ENCODE measurements at regions not wholly inside any gene's neighbourhood (a gene's known extent, or its start where the extent isn't known, plus 50 kb on each side); places are given as distances from the start of the nearest gene placed in this dataset.

DNA sequence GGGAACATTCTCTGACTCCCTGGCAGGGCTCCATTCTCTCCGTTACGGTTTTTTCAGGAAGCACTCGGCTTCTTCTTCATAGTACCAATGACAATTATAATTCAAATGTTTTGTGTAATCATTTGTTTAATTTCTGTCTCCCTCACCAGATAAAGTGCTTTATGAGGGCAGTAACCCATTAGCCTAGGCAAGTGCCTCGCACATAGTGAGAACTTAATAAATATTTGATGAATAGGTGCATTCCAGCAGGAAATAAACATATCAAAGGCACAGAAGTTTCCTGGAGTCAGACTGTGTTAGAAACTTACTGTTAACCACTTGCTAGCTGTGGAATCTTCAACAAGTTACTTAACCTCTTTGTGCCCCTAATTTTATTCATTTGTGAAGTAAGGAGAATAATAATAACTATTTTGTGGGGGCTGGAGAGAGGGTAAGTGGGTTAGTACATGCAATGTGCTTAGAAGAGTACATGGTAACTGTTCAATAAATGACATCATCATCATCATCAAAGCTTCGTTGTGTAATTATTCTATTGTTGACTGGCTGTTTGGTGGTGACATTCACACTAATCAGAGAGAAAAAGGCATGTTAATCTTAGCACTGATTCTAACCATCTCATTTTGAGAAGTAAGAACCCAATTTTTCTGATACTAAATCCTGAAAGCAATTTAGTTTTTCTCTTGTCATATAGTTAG, 352.3 kb downstream of the INSIG2 start:
- RAD21 ChIA-PET (ENCODE audit: unreplicated experiment) = no interaction called here
- no peaks in the 10 kb centered on the region for H4K20me1 ChIP-seq (ENCODE audit: control insufficient read depth, insufficient read depth)
- H3K36me3 ChIP-seq (ENCODE audit: control insufficient read depth in 2 of 2, insufficient read depth in 2 of 2, low read length in 1 of 2) = no peaks in the 10 kb centered on the region
- intact Hi-C loops (cut with micrococcal nuclease; ENCODE audit: unreplicated experiment) = no loop called here
- no peaks in the 10 kb centered on the region for H3K9me3 ChIP-seq (replicated peaks; ENCODE audit: control insufficient read depth, insufficient read depth, low read length)
- DNase-seq (ENCODE audit: low read depth, low spot score) = no peak
- no peak for ATAC-seq
- no peaks in the 10 kb centered on the region for H3K4me1 ChIP-seq (ENCODE audit: control insufficient read depth, insufficient read depth, low read length)
- no peak overlapping the region for H3K9ac ChIP-seq (ENCODE audit: control insufficient read depth, insufficient read depth, low read length)
- WGBS (ENCODE audit: insufficient coverage, insufficient replicate concordance, low lambda C conversion rate, missing lambda C conversion rate) = 3% methylated on average over 5 of the region's 5 CpGs
- H3K4me2 ChIP-seq (ENCODE audit: control insufficient read depth, insufficient read depth) = no peak overlapping the region
- no peak overlapping the region for H3K27ac ChIP-seq (ENCODE audit: control insufficient read depth, insufficient read depth)
- no peak overlapping the region for H2AFZ ChIP-seq (ENCODE audit: control insufficient read depth, low read depth, low read length)
- in situ Hi-C loops (cut with MboI) = no loop called here
- FAIRE-seq = no peak
- H3K79me2 ChIP-seq (ENCODE audit: control insufficient read depth, insufficient read depth, low read length) = no peaks in the 10 kb centered on the region
- no TSS peak for BruUV-seq (replicated peaks)
- CTCF ChIA-PET = no interaction called here
- SMC1A ChIA-PET (ENCODE audit: uncharacterized antibody, unreplicated experiment) = no interaction called here
- POLR2A ChIA-PET = no interaction called here
- no peaks in the 10 kb centered on the region for H3K27me3 ChIP-seq (replicated peaks in 1 of 2; ENCODE audit: control insufficient read depth in 2 of 2, insufficient read depth in 2 of 2, low read length in 1 of 2)
- no peak overlapping the region for H3K4me3 ChIP-seq
- TF ChIP-seq BHLHE40 (IDR thresholded peaks at IDR 0.05; ENCODE audit: borderline replicate concordance in 1 of 2, low read depth in 2 of 2, low read length in 1 of 2) (no peak), POLR2AphosphoS5 (IDR thresholded peaks at IDR 0.05; ENCODE audit: low read length) (no peak), POU2F2 (IDR thresholded peaks at IDR 0.05; ENCODE audit: borderline replicate concordance, low read depth, low read length) (no peak), ESRRA (IDR thresholded peaks at IDR 0.05; ENCODE audit: low read length) (no peak), PAX8 (IDR thresholded peaks at IDR 0.05) (no peak), KAT2A (conservative IDR thresholded peaks at IDR 0.05; ENCODE audit: control insufficient read depth, low read depth, low read length) (no peak), SMAD5 (IDR thresholded peaks at IDR 0.05; ENCODE audit: low read depth) (no peak), ZSCAN29 (IDR thresholded peaks at IDR 0.05) (no peak), MEF2A (IDR thresholded peaks at IDR 0.05; ENCODE audit: insufficient read depth, low read depth, low read length) (no peak), TCF12 (IDR thresholded peaks at IDR 0.05; ENCODE audit: low read depth, low read length) (no peak), TCF7 (IDR thresholded peaks at IDR 0.05; ENCODE audit: borderline replicate concordance) (no peak), KLF5 (IDR thresholded peaks at IDR 0.05; ENCODE audit: partially characterized antibody) (no peak), IRF3 (IDR thresholded peaks at IDR 0.05) (no peak), SIN3A (IDR thresholded peaks at IDR 0.05; ENCODE audit: low read depth, low read length) (no peak)
- TF ChIP-seq, protein P1, sequence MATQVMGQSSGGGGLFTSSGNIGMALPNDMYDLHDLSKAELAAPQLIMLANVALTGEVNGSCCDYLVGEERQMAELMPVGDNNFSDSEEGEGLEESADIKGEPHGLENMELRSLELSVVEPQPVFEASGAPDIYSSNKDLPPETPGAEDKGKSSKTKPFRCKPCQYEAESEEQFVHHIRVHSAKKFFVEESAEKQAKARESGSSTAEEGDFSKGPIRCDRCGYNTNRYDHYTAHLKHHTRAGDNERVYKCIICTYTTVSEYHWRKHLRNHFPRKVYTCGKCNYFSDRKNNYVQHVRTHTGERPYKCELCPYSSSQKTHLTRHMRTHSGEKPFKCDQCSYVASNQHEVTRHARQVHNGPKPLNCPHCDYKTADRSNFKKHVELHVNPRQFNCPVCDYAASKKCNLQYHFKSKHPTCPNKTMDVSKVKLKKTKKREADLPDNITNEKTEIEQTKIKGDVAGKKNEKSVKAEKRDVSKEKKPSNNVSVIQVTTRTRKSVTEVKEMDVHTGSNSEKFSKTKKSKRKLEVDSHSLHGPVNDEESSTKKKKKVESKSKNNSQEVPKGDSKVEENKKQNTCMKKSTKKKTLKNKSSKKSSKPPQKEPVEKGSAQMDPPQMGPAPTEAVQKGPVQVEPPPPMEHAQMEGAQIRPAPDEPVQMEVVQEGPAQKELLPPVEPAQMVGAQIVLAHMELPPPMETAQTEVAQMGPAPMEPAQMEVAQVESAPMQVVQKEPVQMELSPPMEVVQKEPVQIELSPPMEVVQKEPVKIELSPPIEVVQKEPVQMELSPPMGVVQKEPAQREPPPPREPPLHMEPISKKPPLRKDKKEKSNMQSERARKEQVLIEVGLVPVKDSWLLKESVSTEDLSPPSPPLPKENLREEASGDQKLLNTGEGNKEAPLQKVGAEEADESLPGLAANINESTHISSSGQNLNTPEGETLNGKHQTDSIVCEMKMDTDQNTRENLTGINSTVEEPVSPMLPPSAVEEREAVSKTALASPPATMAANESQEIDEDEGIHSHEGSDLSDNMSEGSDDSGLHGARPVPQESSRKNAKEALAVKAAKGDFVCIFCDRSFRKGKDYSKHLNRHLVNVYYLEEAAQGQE (IDR thresholded peaks at IDR 0.05; ENCODE audit: low read depth, low read length) = no peak
- TF ChIP-seq, protein P2, sequence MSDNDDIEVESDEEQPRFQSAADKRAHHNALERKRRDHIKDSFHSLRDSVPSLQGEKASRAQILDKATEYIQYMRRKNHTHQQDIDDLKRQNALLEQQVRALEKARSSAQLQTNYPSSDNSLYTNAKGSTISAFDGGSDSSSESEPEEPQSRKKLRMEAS (IDR thresholded peaks at IDR 0.05; ENCODE audit: low read depth, low read length) = no peak
- TF ChIP-seq, protein P3, sequence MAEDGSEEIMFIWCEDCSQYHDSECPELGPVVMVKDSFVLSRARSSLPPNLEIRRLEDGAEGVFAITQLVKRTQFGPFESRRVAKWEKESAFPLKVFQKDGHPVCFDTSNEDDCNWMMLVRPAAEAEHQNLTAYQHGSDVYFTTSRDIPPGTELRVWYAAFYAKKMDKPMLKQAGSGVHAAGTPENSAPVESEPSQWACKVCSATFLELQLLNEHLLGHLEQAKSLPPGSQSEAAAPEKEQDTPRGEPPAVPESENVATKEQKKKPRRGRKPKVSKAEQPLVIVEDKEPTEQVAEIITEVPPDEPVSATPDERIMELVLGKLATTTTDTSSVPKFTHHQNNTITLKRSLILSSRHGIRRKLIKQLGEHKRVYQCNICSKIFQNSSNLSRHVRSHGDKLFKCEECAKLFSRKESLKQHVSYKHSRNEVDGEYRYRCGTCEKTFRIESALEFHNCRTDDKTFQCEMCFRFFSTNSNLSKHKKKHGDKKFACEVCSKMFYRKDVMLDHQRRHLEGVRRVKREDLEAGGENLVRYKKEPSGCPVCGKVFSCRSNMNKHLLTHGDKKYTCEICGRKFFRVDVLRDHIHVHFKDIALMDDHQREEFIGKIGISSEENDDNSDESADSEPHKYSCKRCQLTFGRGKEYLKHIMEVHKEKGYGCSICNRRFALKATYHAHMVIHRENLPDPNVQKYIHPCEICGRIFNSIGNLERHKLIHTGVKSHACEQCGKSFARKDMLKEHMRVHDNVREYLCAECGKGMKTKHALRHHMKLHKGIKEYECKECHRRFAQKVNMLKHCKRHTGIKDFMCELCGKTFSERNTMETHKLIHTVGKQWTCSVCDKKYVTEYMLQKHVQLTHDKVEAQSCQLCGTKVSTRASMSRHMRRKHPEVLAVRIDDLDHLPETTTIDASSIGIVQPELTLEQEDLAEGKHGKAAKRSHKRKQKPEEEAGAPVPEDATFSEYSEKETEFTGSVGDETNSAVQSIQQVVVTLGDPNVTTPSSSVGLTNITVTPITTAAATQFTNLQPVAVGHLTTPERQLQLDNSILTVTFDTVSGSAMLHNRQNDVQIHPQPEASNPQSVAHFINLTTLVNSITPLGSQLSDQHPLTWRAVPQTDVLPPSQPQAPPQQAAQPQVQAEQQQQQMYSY (CRISPR knock-in tag; IDR thresholded peaks at IDR 0.05) = no peak

Data from GM12878 (cell line).